ENCODE measurements at regions not wholly inside any gene's neighbourhood (a gene's known extent, or its start where the extent isn't known, plus 50 kb on each side); places are given as distances from the start of the nearest gene placed in this dataset.

- Mint-ChIP-seq H3K4me1 (peaks cover 18% of the 10 kb centered on the region), H3K4me3 (no peak overlapping the region), H3K36me3 (no peaks in the 10 kb centered on the region)
Observed at GRCh38 chr9:129334105-129334935, 156.3 kb upstream of the IER5L start.

GRCh38 chr9:129333617-129334104 lies 155.6 kb upstream of the IER5L start:
- Mint-ChIP-seq H3K9me3 (peaks cover 12% of the 10 kb centered on the region), H3K4me1 (peaks cover 22% of the 10 kb centered on the region), H3K4me3 (no peak overlapping the region), H3K36me3 (no peaks in the 10 kb centered on the region), H3K27ac (peak overlapping the region; percentile 1), H3K27me3 (peaks cover 32% of the 10 kb centered on the region)
- no peak for DNase-seq
- CTCF ChIA-PET, result interaction anchor here (0.9 to 1.4 kb wide), 2 partner anchors 195 to 236 kb away, joined by 3 read pairs; no protein-coding TSS in a partner anchor

More at GRCh38 chr9:129334105-129334935, 156.3 kb upstream of the IER5L start:
- Mint-ChIP-seq H3K9me3 (peaks cover 12% of the 10 kb centered on the region), H3K27me3 (peaks cover 32% of the 10 kb centered on the region), H3K27ac (peak overlapping the region; percentile 1)
- DNase-seq, result peak; percentile 48
- CTCF ChIA-PET, result interaction anchor here (0.9 to 1.4 kb wide), 2 partner anchors 195 to 236 kb away, joined by 3 read pairs; no protein-coding TSS in a partner anchor

GRCh38 chr9:129332581-129332980 lies 154.5 kb upstream of the IER5L start:
- Mint-ChIP-seq H3K4me1 (peaks cover 29% of the 10 kb centered on the region), H3K27ac (no peak overlapping the region), H3K4me3 (no peak overlapping the region), H3K36me3 (no peaks in the 10 kb centered on the region), H3K9me3 (peaks cover 12% of the 10 kb centered on the region), H3K27me3 (peaks cover 25% of the 10 kb centered on the region)
- CTCF ChIA-PET, result interaction anchor here (1.0 kb wide), 1 partner anchor 159 kb away, joined by 4 read pairs; no protein-coding TSS in a partner anchor
- no peak for DNase-seq

GRCh38 chr9:129331772-129332500 lies 153.9 kb upstream of the IER5L start:
- Mint-ChIP-seq H3K9me3 (peaks cover 12% of the 10 kb centered on the region), H3K27me3 (peaks cover 18% of the 10 kb centered on the region), H3K4me1 (peaks cover 29% of the 10 kb centered on the region), H3K36me3 (no peaks in the 10 kb centered on the region), H3K4me3 (no peak overlapping the region), H3K27ac (no peak overlapping the region)
- CTCF ChIA-PET, result interaction anchor here (1.0 kb wide), 1 partner anchor 158 kb away, joined by 4 read pairs; no protein-coding TSS in a partner anchor
- DNase-seq, result no peak

- Mint-ChIP-seq H3K9me3 (peaks cover 12% of the 10 kb centered on the region), H3K4me3 (no peak overlapping the region), H3K4me1 (peaks cover 24% of the 10 kb centered on the region), H3K27ac (no peak overlapping the region), H3K27me3 (peaks cover 13% of the 10 kb centered on the region), H3K36me3 (no peaks in the 10 kb centered on the region)
- CTCF ChIA-PET, result no interaction called here
- no peak for DNase-seq
Observed at GRCh38 chr9:129331493-129331765, 153.4 kb upstream of the IER5L start.

- Mint-ChIP-seq H3K27ac (no peak overlapping the region), H3K27me3 (peaks cover 14% of the 10 kb centered on the region), H3K4me1 (peaks cover 21% of the 10 kb centered on the region), H3K9me3 (peaks cover 12% of the 10 kb centered on the region), H3K4me3 (no peak overlapping the region), H3K36me3 (no peaks in the 10 kb centered on the region)
- CTCF ChIA-PET, result no interaction called here
- DNase-seq, result no peak
Observed at GRCh38 chr9:129330711-129331492, 152.8 kb upstream of the IER5L start.

- no peak overlapping the region for H3K4me3 Mint-ChIP-seq
- DNase-seq, result no peak
- H3K9me3 Mint-ChIP-seq, result peaks cover 12% of the 10 kb centered on the region
- H3K36me3 Mint-ChIP-seq, result no peaks in the 10 kb centered on the region
- H3K4me1 Mint-ChIP-seq, result peaks cover 11% of the 10 kb centered on the region
- peaks cover 11% of the 10 kb centered on the region for H3K27me3 Mint-ChIP-seq
- CTCF ChIA-PET, result no interaction called here
- no peak overlapping the region for H3K27ac Mint-ChIP-seq
Observed at GRCh38 chr9:129328355-129329042, 150.4 kb upstream of the IER5L start.

- H3K36me3 Mint-ChIP-seq, result no peaks in the 10 kb centered on the region
- no peak for DNase-seq
- peaks cover 11% of the 10 kb centered on the region for H3K4me1 Mint-ChIP-seq
- CTCF ChIA-PET, result no interaction called here
- H3K27ac Mint-ChIP-seq, result no peak overlapping the region
- peaks cover 12% of the 10 kb centered on the region for H3K9me3 Mint-ChIP-seq
- H3K4me3 Mint-ChIP-seq, result no peak overlapping the region
- H3K27me3 Mint-ChIP-seq, result peaks cover 17% of the 10 kb centered on the region
Observed at GRCh38 chr9:129327552-129328328, 149.7 kb upstream of the IER5L start.

- Mint-ChIP-seq H3K27me3 (peaks cover 26% of the 10 kb centered on the region), H3K9me3 (peaks cover 10% of the 10 kb centered on the region), H3K4me1 (peaks cover 17% of the 10 kb centered on the region), H3K27ac (no peak overlapping the region), H3K4me3 (no peak overlapping the region), H3K36me3 (no peaks in the 10 kb centered on the region)
- DNase-seq, result no peak
- CTCF ChIA-PET, result interaction anchor here (1.1 kb wide), 1 partner anchor 142 kb away, joined by 3 read pairs; no protein-coding TSS in a partner anchor
Observed at GRCh38 chr9:129326061-129327005, 148.3 kb upstream of the IER5L start.

- H3K36me3 Mint-ChIP-seq, result no peaks in the 10 kb centered on the region
- DNase-seq, result no peak
- H3K27ac Mint-ChIP-seq, result no peak overlapping the region
- no peaks in the 10 kb centered on the region for H3K9me3 Mint-ChIP-seq
- peaks cover 40% of the 10 kb centered on the region for H3K27me3 Mint-ChIP-seq
- peaks cover 28% of the 10 kb centered on the region for H3K4me1 Mint-ChIP-seq
- H3K4me3 Mint-ChIP-seq, result no peak overlapping the region
- CTCF ChIA-PET, result no interaction called here
Observed at GRCh38 chr9:129324808-129325502, 146.9 kb upstream of the IER5L start.

GRCh38 chr9:129323999-129324553 lies 146.0 kb upstream of the IER5L start:
- Mint-ChIP-seq H3K9me3 (no peaks in the 10 kb centered on the region), H3K4me3 (no peak overlapping the region), H3K27ac (no peak overlapping the region), H3K27me3 (peaks cover 45% of the 10 kb centered on the region), H3K4me1 (peaks cover 29% of the 10 kb centered on the region), H3K36me3 (no peaks in the 10 kb centered on the region)
- no peak for DNase-seq
- CTCF ChIA-PET, result no interaction called here

Measured in activated naive CD4-positive, alpha-beta T cell treated with anti-CD3 and anti-CD28 coated beads, Interleukin-2, amount 10 ng/mL, durations not matched to agents 7 days and 5 days (primary cell).